ENCODE measurements at regions not wholly inside any gene's neighbourhood (a gene's known extent, or its start where the extent isn't known, plus 50 kb on each side); places are given as distances from the start of the nearest gene placed in this dataset.

DNA sequence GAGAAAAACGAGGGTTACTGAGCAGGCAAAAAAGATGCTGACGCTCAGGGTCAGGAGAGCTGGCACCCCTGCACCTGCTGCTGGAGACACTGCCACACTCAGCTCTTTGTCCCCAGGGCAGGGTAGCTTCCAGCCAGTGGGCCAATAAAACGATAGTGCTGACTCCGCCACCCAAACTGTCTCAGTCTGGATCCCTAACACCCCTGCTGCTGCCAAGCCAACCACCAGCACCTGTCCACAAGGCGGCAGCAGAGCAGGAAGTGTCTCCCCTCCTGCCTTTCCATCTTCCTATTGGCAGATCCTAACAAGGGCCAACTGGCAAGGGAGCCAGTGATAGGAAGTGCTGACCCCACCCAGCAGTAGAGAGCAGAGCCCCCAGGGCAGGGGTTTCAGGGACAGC lies 531.5 kb upstream of the SALL3 start:
- no peak for DNase-seq (ENCODE audit: low read depth in 3 of 3)

DNA sequence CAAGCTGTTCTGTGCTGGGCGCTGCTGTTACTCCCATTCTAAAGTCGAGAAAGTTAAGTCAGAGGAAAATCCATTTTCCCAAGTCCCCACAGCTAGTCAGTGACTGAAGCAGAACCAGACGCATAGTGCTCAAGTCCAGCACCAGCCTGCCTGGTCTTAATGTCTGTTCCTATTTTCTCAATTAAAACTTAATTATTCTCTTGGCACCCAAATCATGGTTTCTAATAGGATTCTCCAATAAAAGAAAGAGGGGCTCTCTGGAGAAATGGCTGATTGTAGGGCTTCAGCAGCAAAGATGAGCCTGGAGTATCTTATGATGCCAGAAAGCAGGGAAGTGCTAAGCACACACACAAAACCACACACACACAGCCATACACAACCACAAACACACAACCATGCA lies 531.0 kb upstream of the SALL3 start:
- no peak for DNase-seq (ENCODE audit: low read depth in 3 of 3)

DNA sequence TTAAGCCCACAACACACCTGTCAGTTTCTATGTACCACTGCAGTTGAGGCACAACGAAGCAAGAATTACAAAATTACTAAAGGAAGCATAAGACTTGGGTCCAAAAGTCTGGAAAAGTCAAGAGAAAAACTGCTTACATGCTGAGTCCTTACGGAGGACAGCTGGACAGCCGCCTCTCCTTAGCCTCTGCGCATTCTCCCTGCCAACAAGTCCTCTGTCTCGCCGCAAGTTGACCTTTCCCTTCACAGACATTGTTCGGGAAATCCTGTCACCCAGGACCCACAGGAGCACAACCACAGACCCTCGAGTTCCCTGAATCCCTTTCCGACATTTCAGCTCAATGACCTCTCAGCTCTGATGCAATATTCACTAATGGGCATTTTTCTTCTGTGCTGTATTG lies 525.4 kb upstream of the SALL3 start:
- no peak for DNase-seq (ENCODE audit: low read depth in 3 of 3)

DNA sequence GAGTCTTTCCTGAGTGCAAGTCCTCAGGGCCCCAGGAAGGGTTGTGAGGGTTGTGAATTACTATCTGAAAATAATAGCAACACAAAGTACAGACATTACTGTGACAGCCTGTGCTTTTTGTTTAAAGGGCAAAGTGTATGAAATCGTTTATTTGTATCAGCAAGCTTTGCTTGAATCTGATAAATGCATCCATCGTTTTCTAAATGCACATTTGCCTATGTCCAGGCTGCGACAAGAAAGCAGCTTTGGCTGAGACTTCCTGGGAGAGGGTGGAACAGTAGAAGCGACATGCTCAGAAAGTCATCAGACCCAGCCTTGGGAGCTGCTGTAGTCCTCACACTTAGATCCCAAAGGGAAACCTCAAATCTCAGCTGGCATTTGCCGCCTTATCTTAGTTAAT lies 524.2 kb upstream of the SALL3 start:
- no peak for DNase-seq (ENCODE audit: low read depth in 3 of 3)

DNA sequence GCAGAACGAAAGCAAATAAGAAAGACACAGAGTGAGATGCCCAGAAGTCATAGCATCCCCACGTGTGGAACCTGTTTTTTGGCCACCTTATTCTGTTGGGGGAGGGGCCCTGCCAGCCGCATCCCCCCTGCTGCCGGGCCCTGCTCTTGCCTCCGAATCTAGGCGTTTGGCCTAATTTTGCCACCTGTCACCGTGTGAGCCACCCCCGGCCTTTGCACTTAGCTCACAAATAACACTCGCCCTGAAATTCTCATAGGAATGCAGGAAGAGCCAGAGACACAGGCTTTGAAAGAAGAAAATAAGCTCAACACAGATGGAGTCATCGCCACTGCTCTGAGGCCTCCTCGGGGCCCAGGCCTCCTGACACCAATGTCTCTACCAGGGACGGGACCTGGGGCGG lies 522.6 kb upstream of the SALL3 start:
- DNase-seq (ENCODE audit: low read depth in 3 of 3), result no peak

DNA sequence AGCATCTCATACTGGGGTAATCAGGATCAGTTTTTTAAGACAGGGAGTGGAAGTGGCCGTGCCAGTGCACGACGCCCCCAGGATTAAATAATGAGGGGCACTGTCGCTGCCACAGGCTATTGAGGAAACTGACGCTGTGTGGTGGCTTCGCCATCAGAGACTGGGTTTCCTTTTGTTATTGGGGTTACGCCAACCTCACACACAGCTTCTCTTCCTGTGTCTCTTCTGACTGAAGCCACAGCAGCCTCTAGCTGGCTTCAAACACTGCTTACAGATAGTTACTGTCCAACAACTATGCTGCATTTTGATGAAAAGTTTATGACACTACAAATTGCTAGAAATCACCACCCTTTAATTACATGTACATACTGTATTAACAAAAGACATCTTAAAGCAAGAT lies 521.9 kb upstream of the SALL3 start:
- DNase-seq (ENCODE audit: low read depth in 3 of 3), result no peak

DNA sequence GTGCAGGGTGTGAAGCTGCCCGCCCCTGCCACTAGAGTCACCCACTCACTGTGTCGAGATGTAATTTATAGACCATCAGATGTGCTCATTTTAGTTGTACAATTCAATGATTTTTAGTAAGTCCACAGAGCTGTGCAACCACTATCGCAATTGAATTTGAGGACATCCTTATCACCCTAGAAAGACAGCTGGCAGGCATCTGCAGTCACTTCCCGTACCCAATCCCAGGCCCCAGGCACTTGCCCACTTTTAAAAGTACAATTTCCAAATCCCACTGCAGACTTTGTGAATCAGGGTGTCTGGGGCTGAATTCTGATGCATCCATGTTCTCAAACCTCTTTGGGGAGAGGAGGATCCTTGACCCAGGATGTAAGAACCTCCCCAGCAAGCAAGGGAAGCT lies 521.3 kb upstream of the SALL3 start:
- no peak for DNase-seq (ENCODE audit: low read depth in 3 of 3)

DNA sequence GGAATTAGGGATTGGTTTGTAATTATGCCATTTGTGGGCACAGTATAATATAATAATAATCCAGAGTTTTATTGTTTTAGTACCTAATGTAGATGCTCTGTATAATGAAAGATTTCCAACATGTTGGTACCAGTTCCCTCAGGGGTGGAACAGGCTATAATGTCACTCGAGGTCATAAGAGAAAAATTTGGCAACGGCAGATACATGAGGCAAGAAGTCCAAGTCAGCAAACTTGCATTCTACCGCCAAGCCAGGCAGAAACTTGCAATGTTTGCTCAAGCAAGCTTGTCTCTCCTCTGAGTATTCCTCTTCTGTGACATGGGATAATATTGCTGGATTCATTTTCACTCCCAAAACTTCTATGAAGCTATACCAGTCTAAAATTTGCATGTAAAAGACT lies 520.0 kb upstream of the SALL3 start:
- no peak for DNase-seq (ENCODE audit: low read depth in 3 of 3)

DNA sequence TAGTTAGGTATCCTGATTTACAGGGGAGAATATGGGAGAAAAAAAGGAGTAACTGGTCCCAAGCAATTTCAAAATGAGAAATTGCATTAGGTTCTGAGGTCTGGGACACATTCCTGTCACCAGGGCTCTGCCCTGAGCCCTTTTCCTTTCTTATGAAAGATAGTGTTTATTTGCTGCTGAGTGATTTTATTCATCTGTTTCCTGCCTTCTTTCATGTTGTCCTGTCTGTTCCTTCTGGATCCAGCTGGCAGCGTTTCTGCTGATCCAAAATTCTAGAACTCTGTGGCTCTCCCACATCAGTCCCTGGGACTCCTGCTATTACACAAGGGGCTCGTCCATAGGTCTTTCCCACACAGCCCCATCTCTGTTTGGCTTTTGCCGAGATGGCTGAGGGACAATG lies 519.1 kb upstream of the SALL3 start:
- no peak for DNase-seq (ENCODE audit: low read depth in 3 of 3)

DNA sequence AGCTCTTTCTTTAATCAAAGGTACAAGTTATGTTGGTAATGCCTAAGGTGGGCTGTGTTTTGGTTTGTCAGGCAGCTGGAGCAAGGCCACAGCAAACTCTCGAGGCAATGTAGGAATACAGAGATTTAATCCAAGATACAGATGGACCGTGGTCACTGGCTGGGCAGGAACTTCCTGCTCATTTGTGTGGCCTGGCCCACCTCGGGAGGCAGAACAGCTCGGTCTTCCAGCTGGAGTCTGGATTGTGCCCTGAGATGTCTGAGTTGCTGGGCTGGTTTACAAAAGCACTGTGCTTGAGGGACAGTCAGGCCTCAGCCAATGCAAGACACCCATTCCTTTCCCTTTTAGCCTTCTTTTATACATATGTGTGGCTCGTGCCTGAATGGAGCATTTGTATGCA lies 506.1 kb upstream of the SALL3 start:
- no peak for DNase-seq (ENCODE audit: low read depth in 3 of 3)

DNA sequence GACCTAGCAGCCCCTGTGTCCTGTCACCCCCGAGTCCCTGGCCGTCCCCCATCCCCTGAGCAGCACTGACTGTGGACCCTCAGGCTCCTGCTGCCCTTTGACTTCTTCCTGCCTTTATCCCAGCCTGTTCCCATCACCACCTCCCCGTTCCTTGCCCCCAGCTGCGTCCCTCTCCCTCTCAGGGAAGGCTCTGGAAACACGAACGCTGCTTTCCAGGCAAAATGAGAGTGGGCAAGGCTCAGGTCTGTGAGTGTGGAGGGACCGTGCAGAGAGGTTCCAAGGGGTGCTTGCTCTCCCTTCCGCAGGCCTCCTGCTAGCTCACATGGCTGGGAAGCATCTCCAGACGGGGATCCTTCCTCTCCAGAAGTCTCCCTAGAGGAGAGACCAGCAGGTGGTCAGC lies 501.8 kb upstream of the SALL3 start:
- no peak for DNase-seq (ENCODE audit: low read depth in 3 of 3)

DNA sequence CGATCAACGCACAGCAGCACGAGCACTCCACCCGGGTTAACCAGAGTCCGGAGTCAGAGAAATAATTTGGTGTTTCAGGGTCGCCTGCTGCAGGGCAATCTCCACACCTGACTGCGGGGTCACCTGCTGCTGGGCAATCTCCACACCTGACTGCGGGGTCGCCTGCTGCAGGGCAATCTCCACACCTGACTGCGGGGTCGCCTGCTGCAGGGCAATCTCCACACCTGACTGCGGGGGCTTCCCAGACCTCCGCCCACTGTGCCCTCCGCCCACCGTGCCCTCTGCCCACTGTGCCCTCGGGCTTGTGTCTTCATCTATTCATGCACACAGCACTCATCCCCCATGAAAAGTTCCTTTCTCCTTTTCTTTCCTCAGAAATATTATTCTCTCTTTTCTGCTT lies 500.2 kb upstream of the SALL3 start:
- DNase-seq (ENCODE audit: low read depth in 3 of 3), result no peak

DNA sequence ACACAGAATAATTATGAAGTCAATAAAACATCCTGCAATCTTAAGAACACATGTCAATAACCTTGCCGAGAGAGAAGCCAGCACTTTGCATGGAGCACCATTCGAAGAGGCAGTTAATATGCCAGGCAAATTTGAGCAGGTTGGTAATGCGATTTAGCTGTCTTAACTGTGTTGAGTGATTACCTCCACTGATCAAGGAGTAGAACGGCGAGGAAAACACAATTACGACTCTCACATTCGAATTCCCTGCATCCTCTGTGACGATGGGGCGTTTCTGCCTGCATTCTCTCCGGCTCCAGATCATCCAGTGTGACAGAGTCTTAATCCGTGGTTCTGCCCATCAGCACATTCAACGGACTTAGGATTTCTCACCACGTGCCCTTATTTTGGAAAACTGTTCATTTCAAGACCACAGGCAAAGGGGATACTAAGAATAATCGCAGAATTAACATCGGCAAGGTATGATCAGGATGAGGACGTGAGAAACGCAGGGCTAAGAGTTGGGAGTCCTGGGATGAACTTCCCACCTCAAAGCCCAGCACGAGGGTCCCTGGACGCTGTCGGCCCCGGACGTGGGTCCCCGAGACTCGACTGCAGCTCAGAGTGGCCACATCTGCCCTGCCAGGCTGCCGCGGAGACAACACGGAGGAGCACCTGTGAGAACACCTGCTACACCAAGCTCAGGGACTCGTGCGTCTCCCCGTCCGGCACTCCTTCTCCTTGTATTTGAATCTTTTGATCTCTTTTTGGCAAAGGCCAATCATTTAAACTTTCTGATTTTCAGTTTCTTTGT lies 499.2 kb upstream of the SALL3 start:
- DNase-seq (ENCODE audit: low read depth in 3 of 3), result no peak

DNA sequence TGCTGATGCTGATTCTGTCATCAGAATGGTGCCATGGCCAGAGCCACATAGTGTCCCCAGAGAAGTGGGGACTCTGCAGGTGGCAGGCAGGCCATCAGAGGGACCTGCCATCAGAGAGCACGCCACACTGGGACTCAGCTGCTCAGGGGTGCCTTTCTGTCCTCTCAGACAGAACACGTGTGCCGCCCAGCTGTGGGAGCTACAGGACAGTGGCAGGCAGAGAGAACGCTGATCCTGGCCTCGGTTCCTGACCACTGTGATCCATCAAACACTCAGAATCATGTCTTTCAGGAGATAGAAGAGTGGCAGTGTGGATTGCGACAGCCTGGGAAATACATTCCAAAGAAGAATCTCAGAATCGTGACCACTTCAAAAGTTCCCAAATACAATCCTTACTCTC lies 497.2 kb upstream of the SALL3 start:
- no peak for DNase-seq (ENCODE audit: low read depth in 3 of 3)

DNA sequence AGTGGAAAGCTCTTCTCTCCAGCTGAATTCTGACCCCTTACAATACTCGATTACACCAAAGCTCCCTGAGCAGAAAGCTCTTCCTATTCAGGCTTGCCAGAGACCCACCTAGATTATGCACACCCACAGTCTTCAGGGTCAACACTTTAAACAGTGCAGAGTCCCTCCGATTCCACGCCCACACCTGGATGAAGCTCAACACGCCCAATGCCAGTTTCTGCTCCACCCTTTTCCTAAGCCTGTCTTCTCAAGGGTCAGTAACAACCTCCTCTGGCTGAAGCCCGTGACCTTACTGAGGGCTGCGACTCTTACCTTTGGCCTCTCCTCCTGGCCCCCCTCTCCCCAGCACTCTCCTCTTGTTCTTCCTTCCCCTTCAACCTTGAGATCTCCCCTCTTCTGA lies 492.0 kb upstream of the SALL3 start:
- DNase-seq (ENCODE audit: low read depth in 3 of 3), result no peak

DNA sequence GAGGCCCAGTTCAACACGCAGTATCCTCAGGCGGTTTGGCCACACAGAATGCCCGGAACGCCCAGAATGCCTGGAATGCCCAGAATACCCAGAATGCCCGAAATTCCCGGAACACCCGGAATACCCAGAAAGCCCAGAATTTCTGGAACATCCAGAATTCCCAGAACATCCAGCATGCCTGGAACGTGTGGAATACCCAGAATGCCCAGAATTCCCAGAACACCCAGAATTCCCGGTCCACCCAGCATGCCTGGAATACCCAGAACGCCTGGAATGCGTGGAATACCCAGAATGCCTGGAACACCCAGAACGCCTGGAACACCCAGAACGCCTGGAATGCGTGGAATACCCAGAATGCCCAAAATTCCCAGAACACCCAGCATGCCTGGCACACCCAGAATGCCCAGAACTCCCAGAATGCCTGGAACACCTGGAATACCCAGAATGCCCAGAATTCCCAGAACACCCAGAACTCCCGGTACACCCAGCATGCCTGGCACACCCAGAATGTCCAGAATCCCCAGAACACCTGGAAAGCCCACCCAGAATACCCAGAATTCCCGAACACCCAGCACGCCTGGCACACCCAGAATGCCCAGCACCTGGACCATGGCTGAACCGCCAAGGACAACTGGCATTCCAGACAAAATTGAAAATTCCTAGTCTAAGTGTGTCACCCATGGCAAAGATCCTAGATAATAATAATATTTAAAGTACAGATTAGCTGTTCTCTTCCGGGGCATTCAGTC lies 487.4 kb upstream of the SALL3 start:
- no peak for DNase-seq (ENCODE audit: low read depth in 3 of 3)

DNA sequence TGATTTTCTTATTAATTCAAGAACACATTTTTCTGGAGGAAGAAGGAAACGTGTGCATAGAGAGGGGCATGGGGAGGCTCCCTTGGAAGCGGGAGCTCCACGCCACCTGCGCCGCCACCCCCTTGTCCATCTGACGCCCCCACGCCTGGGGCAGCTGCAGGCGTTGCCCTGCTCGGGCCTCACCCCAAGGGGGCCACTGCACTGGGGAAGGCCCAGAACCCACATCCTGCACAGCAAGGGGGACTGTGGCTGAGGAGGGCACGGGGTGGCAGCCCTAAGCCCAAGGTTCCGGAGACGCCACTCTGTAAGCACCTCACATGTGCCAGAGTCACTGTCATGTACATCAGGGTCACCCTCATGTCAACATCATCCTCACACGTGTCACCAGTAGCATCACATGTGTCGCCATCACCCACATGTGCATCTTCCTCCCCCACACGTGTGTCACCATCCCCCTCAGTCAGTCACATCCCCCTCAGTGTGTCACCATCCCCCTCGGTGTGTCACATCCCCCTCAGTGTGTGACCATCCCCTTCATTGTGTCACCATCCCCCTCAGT lies 486.7 kb upstream of the SALL3 start:
- DNase-seq (ENCODE audit: low read depth in 3 of 3), result no peak

DNA sequence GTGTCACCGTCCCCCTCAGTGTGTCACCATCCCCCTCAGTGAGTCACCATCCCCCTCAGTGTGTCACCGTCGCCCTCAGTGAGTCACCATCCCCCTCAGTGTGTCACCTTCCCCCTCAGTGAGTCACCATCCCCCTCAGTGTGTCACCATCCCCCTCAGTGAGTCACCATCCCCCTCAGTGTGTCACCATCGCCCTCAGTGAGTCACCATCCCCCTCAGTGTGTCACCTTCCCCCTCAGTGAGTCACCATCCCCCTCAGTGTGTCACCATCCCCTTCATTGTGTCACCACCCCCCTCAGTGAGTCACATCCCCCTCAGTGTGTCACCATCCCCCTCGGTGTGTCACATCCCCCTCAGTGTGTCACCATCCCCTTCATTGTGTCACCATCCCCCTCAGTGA lies 486.1 kb upstream of the SALL3 start:
- peak in 1 of 3 donors; percentile 2 for DNase-seq (ENCODE audit: low read depth in 3 of 3)

DNA sequence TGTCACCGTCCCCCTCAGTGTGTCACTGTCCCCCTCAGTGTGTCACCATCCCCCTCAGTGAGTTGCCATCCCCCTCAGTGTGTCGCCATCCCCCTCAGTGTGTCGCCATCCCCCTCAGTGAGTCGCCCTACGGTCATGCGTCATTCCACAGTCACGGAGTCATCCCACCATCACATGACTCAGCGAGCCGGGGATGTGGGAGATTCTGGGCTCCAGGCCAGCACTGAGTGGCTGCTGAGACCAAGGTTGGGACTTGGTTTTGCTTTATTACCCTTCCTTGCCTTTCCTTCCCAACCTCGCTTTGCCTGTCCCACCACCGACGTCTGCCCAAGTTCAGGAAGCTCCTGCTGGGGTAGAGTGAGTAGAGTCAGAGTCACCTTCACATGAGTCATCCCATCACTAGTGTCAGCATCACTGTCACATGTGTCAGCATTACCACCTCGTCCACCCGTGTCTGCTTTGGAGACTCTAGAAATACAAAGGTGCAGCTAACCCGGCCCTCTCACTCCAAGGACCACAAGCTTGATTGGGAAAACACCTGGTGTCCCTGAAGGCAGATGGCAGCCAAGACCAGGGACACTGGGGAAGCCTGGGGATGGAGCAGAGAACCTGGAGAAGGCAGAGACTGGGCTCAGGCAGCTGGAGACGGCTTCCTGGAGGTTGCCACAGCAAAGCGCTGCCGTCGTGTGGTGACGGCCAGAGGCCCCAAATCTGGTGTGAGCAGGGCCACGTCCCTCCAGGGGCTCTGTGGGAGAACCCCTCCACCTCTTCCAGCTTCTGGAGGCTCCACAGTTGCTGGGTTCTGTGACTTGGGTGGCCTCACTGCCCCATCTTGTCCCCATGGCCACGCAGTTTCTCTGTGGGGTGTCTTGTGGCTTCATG lies 485.2 kb upstream of the SALL3 start:
- DNase-seq (ENCODE audit: low read depth in 3 of 3), result no peak

DNA sequence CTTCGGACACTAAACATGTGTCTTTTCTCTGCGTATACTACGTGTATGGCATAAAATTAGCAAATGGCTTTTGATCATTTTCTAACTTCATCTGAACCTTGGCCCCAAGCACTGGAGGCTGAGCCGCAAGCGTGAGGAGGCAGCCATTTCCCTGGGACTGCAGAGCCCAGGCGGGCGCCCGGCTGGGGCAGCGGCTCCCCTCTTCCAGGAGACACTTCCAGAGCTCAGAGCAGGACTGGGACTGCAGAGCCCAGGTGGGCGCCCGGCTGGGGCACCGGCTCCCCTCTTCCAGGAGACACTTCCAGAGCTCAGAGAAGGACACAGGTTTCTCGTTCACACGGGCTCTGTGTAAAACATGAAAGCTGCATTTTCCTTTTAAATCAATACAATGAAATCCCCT lies 484.1 kb upstream of the SALL3 start:
- DNase-seq (ENCODE audit: low read depth in 3 of 3), result no peak

DNA sequence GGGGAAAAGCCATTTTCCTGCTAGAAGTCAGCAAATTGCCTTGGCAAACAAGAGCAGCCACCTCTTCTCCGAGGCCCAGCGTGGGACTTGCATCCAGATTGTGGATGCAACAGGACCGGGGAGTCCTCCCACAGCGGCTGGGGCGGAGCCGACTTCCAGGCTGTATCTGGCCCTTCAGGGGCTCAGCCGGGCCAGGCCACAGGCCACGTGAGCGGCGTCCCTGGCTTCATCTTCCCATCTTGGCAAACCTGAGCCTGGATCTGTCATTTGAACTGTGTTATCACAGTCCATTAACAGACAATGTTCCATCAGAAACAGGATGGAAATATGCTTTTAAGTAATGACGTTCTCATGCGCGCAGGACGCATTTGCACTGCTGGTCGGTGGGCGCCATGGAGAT lies 483.5 kb upstream of the SALL3 start:
- no peak for DNase-seq (ENCODE audit: low read depth in 3 of 3)

DNA sequence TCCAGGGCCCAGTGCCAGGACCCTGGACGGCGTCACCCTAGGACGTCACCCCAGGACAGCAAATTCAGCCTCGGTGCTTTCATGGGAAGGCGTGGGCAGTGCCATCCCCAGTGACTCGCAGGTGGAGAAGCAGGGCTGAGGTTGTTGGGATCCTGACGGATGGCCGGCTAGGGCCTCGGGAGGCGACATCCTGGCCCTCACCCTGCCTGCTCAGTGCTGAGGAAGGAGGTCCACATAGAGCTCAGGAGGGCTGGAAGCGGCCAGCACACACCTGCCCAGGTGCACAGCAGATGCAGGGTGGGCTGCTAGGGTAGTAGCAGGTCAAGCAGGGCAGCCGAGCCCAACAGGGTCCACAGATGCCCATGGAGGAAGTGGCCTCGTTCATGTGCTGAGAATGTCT lies 482.0 kb upstream of the SALL3 start:
- DNase-seq (ENCODE audit: low read depth in 3 of 3), result no peak
